Hematopoietic multipotent progenitor cell treated with erythropoietin and hydrocortisone succinate and interleukin-3 and kit ligand, for 4 days (in vitro differentiated cells): ENCODE measurements at regions not wholly inside any gene's neighbourhood (a gene's known extent, or its start where the extent isn't known, plus 50 kb on each side); places are given as distances from the start of the nearest gene placed in this dataset.

Source experiments
- DNase-seq: peaks from one replicate; pipeline ENCODE4 v3.0.0-alpha.2; 2015

DNA sequence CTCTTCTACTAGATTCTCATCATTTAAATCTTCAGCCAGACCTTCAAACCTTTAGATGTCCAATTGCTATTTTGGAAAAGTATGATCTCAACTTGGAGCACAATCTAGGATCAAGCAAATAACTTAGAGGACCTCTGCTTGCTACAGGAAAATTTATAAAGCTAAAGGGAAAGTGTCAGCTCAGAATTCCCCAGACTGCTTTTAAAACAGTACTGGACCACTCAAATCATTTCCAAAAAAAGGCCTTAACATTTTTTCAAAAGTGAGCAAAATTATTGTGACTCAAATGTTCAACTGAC, 169.8 kb downstream of the PARM1 start:
- no peak for DNase-seq

DNA sequence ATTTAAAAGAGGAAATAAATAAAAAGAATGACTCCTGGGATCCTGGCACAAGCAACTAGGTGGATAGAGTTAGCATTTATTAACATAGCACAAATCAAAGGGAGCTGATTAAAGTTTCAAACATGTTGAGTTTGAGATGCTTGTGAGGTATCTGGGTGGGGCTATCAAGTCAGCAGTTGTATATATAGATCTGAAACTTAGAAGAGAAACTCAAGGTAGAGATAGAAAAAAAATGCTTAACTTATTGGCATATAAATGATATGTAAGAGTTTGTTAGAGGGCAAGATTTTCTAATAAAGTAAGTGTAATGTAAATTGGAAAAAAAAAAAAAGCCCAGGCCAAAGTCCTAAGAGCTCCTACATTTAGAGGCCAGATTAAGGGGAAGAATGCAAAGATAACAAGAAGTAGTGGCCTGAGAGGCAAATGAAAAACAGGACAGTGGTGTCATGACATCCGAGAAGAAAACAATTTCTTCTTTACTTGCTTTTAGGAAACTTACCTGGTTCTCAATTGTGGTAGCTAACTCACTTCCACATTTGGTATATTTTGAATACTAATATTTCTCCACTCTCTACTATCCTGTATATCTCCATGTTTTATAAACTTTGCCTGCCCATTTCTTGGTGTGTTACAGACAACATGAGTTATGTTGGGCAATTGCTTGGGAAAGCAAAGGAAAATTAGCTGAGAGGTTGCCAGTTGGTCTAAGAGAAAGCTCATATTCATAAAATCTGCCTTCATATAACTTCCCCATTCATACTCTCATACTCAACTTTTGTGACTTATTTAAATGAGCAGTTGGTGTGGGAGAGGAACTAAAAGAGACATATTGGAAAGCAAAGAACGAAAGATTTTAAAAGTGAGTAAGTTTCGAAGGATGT, 169.2 kb downstream of the PARM1 start:
- DNase-seq, result no peak
